Endodermal cell (in vitro differentiated cells): ENCODE measurements at regions not wholly inside any gene's neighbourhood (a gene's known extent, or its start where the extent isn't known, plus 50 kb on each side); places are given as distances from the start of the nearest gene placed in this dataset.

ENCODE experiments used
- DNase-seq: peaks from one replicate; pipeline ENCODE4 v3.0.0-alpha.2; 2017
- H3K27ac ChIP-seq: 2 replicates; pipeline ENCODE4 v1.5.1; 2013; ENCODE audit warnings: mild to moderate bottlenecking, low read depth, low read length, moderate library complexity
- H3K27me3 ChIP-seq: 2 replicates; pipeline ENCODE4 v1.6.1; 2013; ENCODE audit warnings: mild to moderate bottlenecking, low read length, moderate library complexity; ENCODE audit not compliant: insufficient read depth, control insufficient read depth, poor library complexity, severe bottlenecking
- H3K36me3 ChIP-seq: 2 replicates; pipeline ENCODE4 v1.7.0; 2013; ENCODE audit warnings: mild to moderate bottlenecking, low read length, moderate library complexity; ENCODE audit not compliant: control insufficient read depth, insufficient read depth
- H3K4me1 ChIP-seq: one replicate; pipeline ENCODE4 v1.7.0; 2013; ENCODE audit warnings: low read length; ENCODE audit not compliant: control insufficient read depth, insufficient read depth
- H3K4me3 ChIP-seq: 2 replicates; pipeline ENCODE4 v1.5.1; 2013; ENCODE audit warnings: mild to moderate bottlenecking, low read length, moderate library complexity
- H3K9ac ChIP-seq: 2 replicates; pipeline ENCODE4 v1.6.1; 2013; ENCODE audit warnings: mild to moderate bottlenecking, low read length, moderate library complexity; ENCODE audit not compliant: poor library complexity, severe bottlenecking; ENCODE audit errors: extremely low read depth
- H3K9me3 ChIP-seq: 2 replicates; pipeline ENCODE4 v1.6.1; 2013; ENCODE audit warnings: mild to moderate bottlenecking, low read length, moderate library complexity; ENCODE audit not compliant: control insufficient read depth
- H3K27ac Mint-ChIP-seq: 2 replicates; pipeline ENCODE4 v1.8.0; 2020; ENCODE audit warnings: mixed read lengths
- H3K27me3 Mint-ChIP-seq: 2 replicates; pipeline ENCODE4 v1.8.0; 2021; ENCODE audit warnings: mild to moderate bottlenecking, mixed read lengths; ENCODE audit not compliant: insufficient read depth
- H3K36me3 Mint-ChIP-seq: 2 replicates; pipeline ENCODE4 v1.8.0; 2020; ENCODE audit warnings: low read depth, mixed read lengths
- H3K4me1 Mint-ChIP-seq: 2 replicates; pipeline ENCODE4 v1.8.0; 2020; ENCODE audit warnings: mixed read lengths
- H3K4me3 Mint-ChIP-seq: 2 replicates; pipeline ENCODE4 v1.8.0; 2020; ENCODE audit warnings: mild to moderate bottlenecking, moderate library complexity, mixed read lengths
- H3K9me3 Mint-ChIP-seq: 2 replicates; pipeline ENCODE4 v1.8.0; 2020; ENCODE audit warnings: mild to moderate bottlenecking, mixed read lengths
- WGBS, 2 experiments: methylation state at CpG; one replicate each; pipeline versions ENCODE4 v1.1.5 to v1.1.7; 2013; ENCODE audit warnings: missing lambda C conversion rate in 2 of 2, mixed read lengths in 1 of 2; ENCODE audit not compliant: insufficient coverage in 1 of 2, insufficient read length in 1 of 2; 5-methylcytosine and 5-hydroxymethylcytosine counted together
- TF ChIP-seq, protein P1 (sequence below): fragments of 200-600 bp; sonication (generic); conservative IDR thresholded peaks from 2 replicates; pipeline ENCODE4 v1.5.0; 2021; ENCODE audit warnings: antibody characterized with exemption, mild to moderate bottlenecking

DNA sequence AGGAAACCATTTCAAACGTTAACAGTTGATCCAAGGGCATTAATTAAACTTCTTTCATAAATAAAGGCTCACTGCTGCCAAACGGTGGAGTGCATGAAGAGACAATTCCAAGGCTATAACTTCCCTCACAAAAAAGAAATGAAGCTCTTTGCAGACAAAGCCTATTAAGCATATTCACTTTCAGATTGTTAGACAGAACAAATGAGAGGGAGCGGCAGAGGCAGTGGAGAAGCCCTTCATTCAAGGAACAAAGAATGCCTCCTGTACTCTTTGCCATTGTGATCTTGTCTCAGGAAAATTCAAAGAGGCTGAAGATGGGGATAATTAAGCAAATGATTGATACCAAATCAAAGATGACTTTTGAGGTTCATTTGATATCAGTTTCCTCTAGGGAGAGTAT, 370.5 kb upstream of the FAT1 start:
- H3K27ac ChIP-seq, result peak overlapping the region; percentile 36
- H3K27me3 ChIP-seq, result no peaks in the 10 kb centered on the region
- peaks cover 2% of the 10 kb centered on the region for H3K4me1 ChIP-seq
- Mint-ChIP-seq H3K27ac (no peak overlapping the region), H3K4me1 (no peaks in the 10 kb centered on the region), H3K36me3 (no peaks in the 10 kb centered on the region), H3K4me3 (no peak overlapping the region), H3K9me3 (peaks cover 12% of the 10 kb centered on the region), H3K27me3 (no peaks in the 10 kb centered on the region)
- no peak overlapping the region for H3K9ac ChIP-seq
- H3K36me3 ChIP-seq, result no peaks in the 10 kb centered on the region
- no peak for DNase-seq
- 71 to 82% methylated on average over 1 to 3 of the region's 3 CpGs for WGBS, 2 experiments
- no peak overlapping the region for H3K4me3 ChIP-seq
- TF ChIP-seq, protein P1, sequence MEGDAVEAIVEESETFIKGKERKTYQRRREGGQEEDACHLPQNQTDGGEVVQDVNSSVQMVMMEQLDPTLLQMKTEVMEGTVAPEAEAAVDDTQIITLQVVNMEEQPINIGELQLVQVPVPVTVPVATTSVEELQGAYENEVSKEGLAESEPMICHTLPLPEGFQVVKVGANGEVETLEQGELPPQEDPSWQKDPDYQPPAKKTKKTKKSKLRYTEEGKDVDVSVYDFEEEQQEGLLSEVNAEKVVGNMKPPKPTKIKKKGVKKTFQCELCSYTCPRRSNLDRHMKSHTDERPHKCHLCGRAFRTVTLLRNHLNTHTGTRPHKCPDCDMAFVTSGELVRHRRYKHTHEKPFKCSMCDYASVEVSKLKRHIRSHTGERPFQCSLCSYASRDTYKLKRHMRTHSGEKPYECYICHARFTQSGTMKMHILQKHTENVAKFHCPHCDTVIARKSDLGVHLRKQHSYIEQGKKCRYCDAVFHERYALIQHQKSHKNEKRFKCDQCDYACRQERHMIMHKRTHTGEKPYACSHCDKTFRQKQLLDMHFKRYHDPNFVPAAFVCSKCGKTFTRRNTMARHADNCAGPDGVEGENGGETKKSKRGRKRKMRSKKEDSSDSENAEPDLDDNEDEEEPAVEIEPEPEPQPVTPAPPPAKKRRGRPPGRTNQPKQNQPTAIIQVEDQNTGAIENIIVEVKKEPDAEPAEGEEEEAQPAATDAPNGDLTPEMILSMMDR, result no peak
- no peaks in the 10 kb centered on the region for H3K9me3 ChIP-seq

DNA sequence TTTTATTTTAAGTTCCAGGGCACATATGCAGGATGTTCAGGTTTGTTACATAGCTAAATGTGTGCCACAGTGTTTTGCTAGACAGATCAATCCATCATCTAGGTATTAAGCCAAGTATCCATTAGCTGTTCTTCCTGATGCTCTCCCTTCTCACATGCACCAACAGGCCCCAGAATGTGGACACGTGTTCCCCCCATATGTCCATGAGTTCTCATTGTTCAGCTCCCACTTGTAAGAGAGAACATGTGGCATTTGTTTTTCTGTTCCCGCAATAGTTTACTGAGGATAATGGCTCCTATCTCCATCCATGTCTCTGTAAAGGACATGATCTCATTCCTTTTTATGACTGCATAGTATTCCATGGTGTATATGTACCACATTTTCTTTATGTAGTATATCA, 374.8 kb upstream of the FAT1 start:
- Histone ChIP-seq H3K27ac (no peak overlapping the region), H3K9ac (no peak overlapping the region), H3K4me1 (no peaks in the 10 kb centered on the region), H3K27me3 (no peaks in the 10 kb centered on the region), H3K36me3 (no peaks in the 10 kb centered on the region), H3K9me3 (no peaks in the 10 kb centered on the region), H3K4me3 (no peak overlapping the region)
- Mint-ChIP-seq H3K36me3 (no peaks in the 10 kb centered on the region), H3K27ac (no peak overlapping the region), H3K9me3 (peaks cover 12% of the 10 kb centered on the region), H3K27me3 (no peaks in the 10 kb centered on the region), H3K4me3 (no peak overlapping the region), H3K4me1 (peaks cover 3% of the 10 kb centered on the region)
- TF ChIP-seq, protein P1, result no peak
- DNase-seq, result no peak
- 45% methylated on average over 2 of the region's 2 CpGs; no CpG with 5 or more reads in 1 of the 2 experiments for WGBS, 2 experiments

DNA sequence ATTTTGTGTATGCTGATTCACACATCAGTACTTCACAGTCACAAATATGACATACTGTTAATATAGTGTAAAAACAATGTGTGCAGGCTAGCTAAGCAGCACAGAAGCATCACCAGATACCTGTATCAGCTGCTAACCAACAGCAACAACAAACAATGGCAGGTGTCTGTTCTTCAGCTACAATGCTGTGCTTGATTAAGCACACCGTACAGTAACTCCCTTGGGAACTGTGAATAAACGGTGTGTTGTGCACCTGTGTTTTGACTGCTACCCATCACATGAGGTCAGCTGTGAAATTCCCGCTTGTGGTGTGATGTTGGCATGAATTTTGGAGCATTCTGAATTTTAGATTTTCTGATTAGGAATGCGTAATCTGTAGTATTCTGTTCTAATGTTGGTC, 379.7 kb upstream of the FAT1 start:
- Mint-ChIP-seq H3K27ac (no peak overlapping the region), H3K9me3 (peaks cover 3% of the 10 kb centered on the region), H3K4me3 (no peak overlapping the region), H3K36me3 (no peaks in the 10 kb centered on the region), H3K4me1 (peaks cover 6% of the 10 kb centered on the region), H3K27me3 (no peaks in the 10 kb centered on the region)
- H3K4me3 ChIP-seq, result no peak overlapping the region
- TF ChIP-seq, protein P1, result no peak
- no peaks in the 10 kb centered on the region for H3K27me3 ChIP-seq
- H3K9me3 ChIP-seq, result no peaks in the 10 kb centered on the region
- no peak overlapping the region for H3K9ac ChIP-seq
- H3K4me1 ChIP-seq, result no peaks in the 10 kb centered on the region
- no peak overlapping the region for H3K27ac ChIP-seq
- H3K36me3 ChIP-seq, result no peaks in the 10 kb centered on the region
- WGBS, 2 experiments, result 92 to 100% methylated on average over 3 to 4 of the region's 4 CpGs
- no peak for DNase-seq
